ENCODE measurements at regions not wholly inside any gene's neighbourhood (a gene's known extent, or its start where the extent isn't known, plus 50 kb on each side); places are given as distances from the start of the nearest gene placed in this dataset.
A peak's percentile ranks its signal among the peaks of the same experiment; 100 is the strongest.

DNA sequence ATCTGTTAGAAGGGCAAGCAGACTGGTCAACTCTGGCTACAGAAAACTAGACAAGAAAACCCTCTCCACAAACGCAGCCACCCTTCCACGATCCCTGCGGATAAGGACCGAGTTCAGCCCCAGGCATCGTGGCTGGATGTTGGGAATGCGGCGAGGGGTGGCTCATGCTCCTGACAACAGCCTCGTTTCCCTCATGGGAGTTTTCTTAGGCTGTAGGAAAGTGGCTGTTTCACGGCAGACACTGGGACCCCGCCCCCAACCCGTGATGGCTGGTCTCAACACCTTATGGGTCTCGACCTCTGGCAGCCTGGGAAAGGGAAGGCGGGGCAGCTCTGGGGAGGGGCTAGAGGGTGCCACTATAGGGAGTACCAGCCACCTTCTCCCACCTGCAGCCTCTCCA lies 123.3 kb downstream of the RFLNA start:
- no peak overlapping the region for H2AFZ ChIP-seq (replicated peaks; ENCODE audit: low read length, poor library complexity)
- no peak overlapping the region for H4K5ac ChIP-seq (ENCODE audit: low read depth, low read length)
- H4K20me1 ChIP-seq (ENCODE audit: insufficient read depth, low read length): peaks cover 17% of the 10 kb centered on the region
- no peak overlapping the region for H3K27ac ChIP-seq (ENCODE audit: insufficient read depth, low read length)
- in situ Hi-C loops (cut with MboI; ENCODE audit: low sequenced_read_pairs) (no loop called here), dilution Hi-C loops (cut with HindIII; ENCODE audit: low sequenced_read_pairs, unreplicated experiment) (no loop called here), intact Hi-C loops (cut with micrococcal nuclease) (no loop called here)
- H2AK9ac ChIP-seq (replicated peaks; ENCODE audit: low read depth, low read length, poor library complexity): peak overlapping the region; percentile 52
- no peak for DNase-seq
- no peak overlapping the region for H3K4me3 ChIP-seq (ENCODE audit: insufficient read depth, low read depth, low read length)
- H3K18ac ChIP-seq (ENCODE audit: low read depth, low read length): no peak overlapping the region
- no peak overlapping the region for H4K91ac ChIP-seq (ENCODE audit: insufficient read depth, low read depth, low read length)
- no peaks in the 10 kb centered on the region for H3K27me3 ChIP-seq (ENCODE audit: control insufficient read depth, insufficient read depth, low read length)
- H2BK20ac ChIP-seq (ENCODE audit: low read depth, low read length): no peak overlapping the region
- H2BK15ac ChIP-seq (ENCODE audit: low read depth, low read length): 0 out of 3 replicates have a peak overlapping the region, but pooled peaks have one; percentile 17
- peaks cover 25 to 79% of the 10 kb centered on the region in 2 experiments for H3K79me1 ChIP-seq (ENCODE audit: low read depth in 1 of 2, low read length in 2 of 2)
- WGBS, 2 experiments (ENCODE audit: extremely low coverage in 2 of 2, insufficient read length in 1 of 2): 100% methylated on average over 5 of the region's 13 CpGs; no CpG with 5 or more reads in 1 of the 2 experiments
- TF ChIP-seq RCOR1 (IDR thresholded peaks at IDR 0.05; ENCODE audit: insufficient replicate concordance, low read length) (no peak), POLR2A (IDR thresholded peaks at IDR 0.05; ENCODE audit: low read depth, low read length) (no peak), MAZ (IDR thresholded peaks at IDR 0.05; ENCODE audit: borderline replicate concordance, low read depth, low read length) (no peak), SMC3 (IDR thresholded peaks at IDR 0.05; ENCODE audit: low read depth, low read length) (no peak), CEBPB (IDR thresholded peaks at IDR 0.05; ENCODE audit: low read depth, low read length) (no peak), NFE2L2 (IDR thresholded peaks at IDR 0.05; ENCODE audit: low read depth, low read length) (no peak)
- TF ChIP-seq, protein P1, sequence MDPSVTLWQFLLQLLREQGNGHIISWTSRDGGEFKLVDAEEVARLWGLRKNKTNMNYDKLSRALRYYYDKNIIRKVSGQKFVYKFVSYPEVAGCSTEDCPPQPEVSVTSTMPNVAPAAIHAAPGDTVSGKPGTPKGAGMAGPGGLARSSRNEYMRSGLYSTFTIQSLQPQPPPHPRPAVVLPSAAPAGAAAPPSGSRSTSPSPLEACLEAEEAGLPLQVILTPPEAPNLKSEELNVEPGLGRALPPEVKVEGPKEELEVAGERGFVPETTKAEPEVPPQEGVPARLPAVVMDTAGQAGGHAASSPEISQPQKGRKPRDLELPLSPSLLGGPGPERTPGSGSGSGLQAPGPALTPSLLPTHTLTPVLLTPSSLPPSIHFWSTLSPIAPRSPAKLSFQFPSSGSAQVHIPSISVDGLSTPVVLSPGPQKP (IDR thresholded peaks at IDR 0.05; ENCODE audit: borderline replicate concordance, low read depth, low read length): no peak
- TF ChIP-seq, protein P2, sequence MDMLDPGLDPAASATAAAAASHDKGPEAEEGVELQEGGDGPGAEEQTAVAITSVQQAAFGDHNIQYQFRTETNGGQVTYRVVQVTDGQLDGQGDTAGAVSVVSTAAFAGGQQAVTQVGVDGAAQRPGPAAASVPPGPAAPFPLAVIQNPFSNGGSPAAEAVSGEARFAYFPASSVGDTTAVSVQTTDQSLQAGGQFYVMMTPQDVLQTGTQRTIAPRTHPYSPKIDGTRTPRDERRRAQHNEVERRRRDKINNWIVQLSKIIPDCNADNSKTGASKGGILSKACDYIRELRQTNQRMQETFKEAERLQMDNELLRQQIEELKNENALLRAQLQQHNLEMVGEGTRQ (IDR thresholded peaks at IDR 0.05; ENCODE audit: low read depth, low read length): no peak
- no peak overlapping the region for H2BK5ac ChIP-seq (ENCODE audit: low read depth, low read length, poor library complexity, severe bottlenecking)
- H4K8ac ChIP-seq (ENCODE audit: low read depth in 2 of 2, low read length in 2 of 2): no peak overlapping the region
- H3K14ac ChIP-seq (replicated peaks; ENCODE audit: low read depth, low read length): no peak overlapping the region
- no peak for ATAC-seq (ENCODE audit: low read depth)
- ChIA-PET CTCF (no interaction called here), POLR2A (ENCODE audit: unreplicated experiment) (interaction anchor here (0.6 kb wide), 1 partner anchor 496 kb away, joined by 6 read pairs; the partner anchor contains the start of gene UBC)
- H3K36me3 ChIP-seq (ENCODE audit: control insufficient read depth, insufficient read depth, low read length): peaks cover 35% of the 10 kb centered on the region
- no peaks in the 10 kb centered on the region for H3K9me3 ChIP-seq (ENCODE audit: control insufficient read depth, insufficient read depth, low read length)
- no peak overlapping the region for H3K56ac ChIP-seq (ENCODE audit: extremely low read depth, insufficient read depth, low read length)
- H2BK120ac ChIP-seq (ENCODE audit: low read depth, low read length): no peak overlapping the region
- H3K9ac ChIP-seq (ENCODE audit: low read depth, low read length): no peak overlapping the region
- H3K4ac ChIP-seq (ENCODE audit: low read depth, low read length): peak overlapping the region; percentile 18; the same call in 1 of the 2 replicates
- H3K4me1 ChIP-seq (ENCODE audit: control insufficient read depth, insufficient read depth, low read length): peaks cover 26% of the 10 kb centered on the region
- no TSS peak for BruUV-seq (replicated peaks)
- H3K9me1 ChIP-seq (ENCODE audit: insufficient read depth, low read length): no peaks in the 10 kb centered on the region
- peak overlapping the region; percentile 77; the same call in 1 of the 2 replicates for H2AK5ac ChIP-seq (ENCODE audit: low read depth, low read length)
- H3K4me2 ChIP-seq (ENCODE audit: low read depth, low read length): no peak overlapping the region
- no peak overlapping the region for H3K23ac ChIP-seq (ENCODE audit: low read depth, low read length)

All from IMR-90 (cell line).